DOHH2 (cell line): ENCODE measurements at regions not wholly inside any gene's neighbourhood (a gene's known extent, or its start where the extent isn't known, plus 50 kb on each side); places are given as distances from the start of the nearest gene placed in this dataset.

Experiments used
- H3F3A ChIP-seq: fragments of 200-600 bp; sonication (generic), shearing (Covaris generic); 2 replicates; pipeline ENCODE4 v1.6.0; 2016; ENCODE audit warnings: antibody characterized with exemption, mild to moderate bottlenecking; ENCODE audit not compliant: control insufficient read depth, insufficient read depth
- H3K27ac ChIP-seq: fragments of 200-600 bp; sonication (generic); 2 replicates; pipeline ENCODE4 v1.5.1; 2014; ENCODE audit warnings: low read depth, mild to moderate bottlenecking, low read length, moderate library complexity
- H3K27me3 ChIP-seq: fragments of 200-600 bp; sonication (generic); 2 replicates; pipeline ENCODE4 v1.6.1; 2014; ENCODE audit warnings: mild to moderate bottlenecking, low read length, mixed read lengths; ENCODE audit not compliant: control insufficient read depth
- H3K36me3 ChIP-seq: fragments of 200-600 bp; sonication (generic); 2 replicates; pipeline ENCODE4 v1.6.1; 2014; ENCODE audit warnings: mild to moderate bottlenecking, low read length, moderate library complexity, mixed read lengths; ENCODE audit not compliant: control insufficient read depth
- H3K4me1 ChIP-seq: fragments of 200-600 bp; sonication (generic); 2 replicates; pipeline ENCODE4 v1.6.1; 2014; ENCODE audit warnings: mild to moderate bottlenecking, low read length, mixed read lengths; ENCODE audit not compliant: control insufficient read depth
- H3K4me2 ChIP-seq: fragments of 200-600 bp; sonication (generic); 2 replicates; pipeline ENCODE4 v1.6.0; 2014; ENCODE audit warnings: mild to moderate bottlenecking, low read length, moderate library complexity
- H3K4me3 ChIP-seq: fragments of 200-600 bp; sonication (generic); 2 replicates; pipeline ENCODE4 v1.5.1; 2014; ENCODE audit warnings: mild to moderate bottlenecking, low read length, mixed read lengths
- H3K79me2 ChIP-seq: fragments of 200-600 bp; sonication (generic); 2 replicates; pipeline ENCODE4 v1.6.1; 2014; ENCODE audit warnings: mild to moderate bottlenecking, low read length, mixed read lengths; ENCODE audit not compliant: control insufficient read depth
- H3K9me2 ChIP-seq: fragments of 200-600 bp; sonication (generic); replicated peaks from 2 replicates; pipeline ENCODE4 v1.6.1; 2014; ENCODE audit warnings: mild to moderate bottlenecking, low read length, mixed read lengths; ENCODE audit not compliant: control insufficient read depth
- H3K9me3 ChIP-seq: fragments of 200-600 bp; sonication (generic); 2 replicates; pipeline ENCODE4 v1.6.1; 2014; ENCODE audit warnings: antibody characterized with exemption, low read length, mixed read lengths; ENCODE audit not compliant: control insufficient read depth, insufficient read depth
- H4K20me1 ChIP-seq: fragments of 200-600 bp; sonication (generic); 2 replicates; pipeline ENCODE4 v1.6.0; 2014; ENCODE audit warnings: low read depth, mild to moderate bottlenecking, antibody characterized with exemption, low read length, moderate library complexity; ENCODE audit not compliant: control insufficient read depth, insufficient read depth
- CTCF ChIP-seq: fragments of 200-600 bp; sonication (generic); IDR thresholded peaks from one replicate; pipeline ENCODE4 v1.5.1; 2014; ENCODE audit warnings: antibody characterized with exemption, mild to moderate bottlenecking, low read depth, low read length; ENCODE audit not compliant: poor library complexity, severe bottlenecking
- EZH2phosphoT487 ChIP-seq: fragments of 200-600 bp; sonication (generic); IDR thresholded peaks from 2 replicates; pipeline ENCODE4 v1.6.1; 2017; ENCODE audit warnings: borderline replicate concordance, mild to moderate bottlenecking, antibody characterized with exemption, low read length, moderate library complexity, mixed read lengths

DNA sequence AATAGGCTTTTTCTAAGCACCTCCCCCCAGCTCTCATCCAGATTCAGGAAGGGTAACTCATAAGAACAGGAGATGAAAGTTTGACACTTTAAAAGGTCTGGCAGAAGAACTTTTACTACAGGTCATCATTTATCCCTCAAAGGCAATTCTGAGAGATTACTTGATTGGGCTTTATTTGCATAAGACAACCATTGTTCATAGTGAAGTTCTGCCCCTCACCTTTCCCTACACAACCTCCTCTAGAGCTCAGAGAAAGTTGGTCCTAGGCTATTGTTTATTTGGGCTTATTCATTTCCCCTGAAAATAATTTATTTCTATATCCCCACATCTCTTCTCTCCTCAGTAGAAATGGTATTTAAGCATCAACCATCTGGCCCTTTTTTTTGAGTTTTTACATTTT, 568.4 kb downstream of the ZNF608 start:
- Histone ChIP-seq H3K9me2 (no peaks in the 10 kb centered on the region), H3K27me3 (no peaks in the 10 kb centered on the region), H3K36me3 (no peaks in the 10 kb centered on the region), H3K27ac (no peak overlapping the region), H3K9me3 (peaks cover under 1% of the 10 kb centered on the region; the same call in 1 of the 2 replicates), H3K4me1 (peaks cover 3% of the 10 kb centered on the region; the same call in 1 of the 2 replicates), H3K79me2 (no peaks in the 10 kb centered on the region), H4K20me1 (no peaks in the 10 kb centered on the region), H3F3A (no peaks in the 10 kb centered on the region), H3K4me2 (no peak overlapping the region), H3K4me3 (no peak overlapping the region)
- no peak for TF ChIP-seq CTCF
- no peak for TF ChIP-seq EZH2phosphoT487

DNA sequence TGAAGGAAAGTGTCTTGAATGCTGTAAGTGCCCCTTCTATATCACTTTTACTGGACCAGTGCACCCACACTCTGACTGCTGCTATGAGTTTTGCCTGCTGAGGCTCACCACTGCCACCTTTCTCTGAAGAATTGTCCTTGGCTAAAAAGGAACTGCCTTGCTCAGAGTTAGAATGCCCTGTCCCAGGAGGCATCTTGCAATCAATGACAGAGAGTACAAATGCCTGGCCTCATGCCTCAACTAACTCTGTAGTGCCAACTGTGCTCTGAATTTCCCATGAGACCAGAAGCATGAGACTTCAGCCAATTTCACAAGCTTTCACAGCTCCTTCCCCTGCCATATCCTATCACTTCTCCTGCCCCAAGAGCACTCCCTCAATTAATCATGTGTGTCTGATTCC, 569.7 kb downstream of the ZNF608 start:
- Histone ChIP-seq H3K4me1 (peaks cover 3% of the 10 kb centered on the region; the same call in 1 of the 2 replicates), H3K36me3 (no peaks in the 10 kb centered on the region), H3K9me2 (no peaks in the 10 kb centered on the region), H3K27ac (no peak overlapping the region), H3K4me2 (no peak overlapping the region), H3K9me3 (peaks cover 8% of the 10 kb centered on the region; the same call in 1 of the 2 replicates), H3K79me2 (no peaks in the 10 kb centered on the region), H3K4me3 (no peak overlapping the region), H4K20me1 (no peaks in the 10 kb centered on the region), H3F3A (no peaks in the 10 kb centered on the region), H3K27me3 (no peaks in the 10 kb centered on the region)
- TF ChIP-seq CTCF, result no peak
- no peak for TF ChIP-seq EZH2phosphoT487

- Histone ChIP-seq H3K4me3 (no peak overlapping the region), H3K27ac (no peak overlapping the region), H3K79me2 (no peaks in the 10 kb centered on the region), H4K20me1 (no peaks in the 10 kb centered on the region), H3K9me2 (no peaks in the 10 kb centered on the region), H3K9me3 (peaks cover 11% of the 10 kb centered on the region; the same call in 1 of the 2 replicates), H3K4me2 (no peak overlapping the region), H3F3A (no peaks in the 10 kb centered on the region), H3K4me1 (no peaks in the 10 kb centered on the region), H3K36me3 (no peaks in the 10 kb centered on the region), H3K27me3 (no peaks in the 10 kb centered on the region)
- TF ChIP-seq CTCF (no peak), EZH2phosphoT487 (no peak)
Measured at GRCh38 chr5:124173386-124173785, 573.1 kb downstream of the ZNF608 start.
